Calu3 (cell line): ENCODE measurements at regions not wholly inside any gene's neighbourhood (a gene's known extent, or its start where the extent isn't known, plus 50 kb on each side); places are given as distances from the start of the nearest gene placed in this dataset.

Source experiments
- BruUV-seq: library from RNA; stranded (reverse); fragments of 400-500 nt; replicated peaks from 2 replicates; lab custom pipeline; 2021; lab: Mats Ljungman, UMichigan
- CTCF ChIA-PET: fragments of 300-600 bp; sonication (Branson Sonifier 250); formaldehyde crosslinking; loops from one replicate; lab custom pipeline; 2022; ENCODE audit warnings: antibody characterized with exemption; lab: Charles Lee
- DNase-seq: peaks from one replicate; pipeline ENCODE4 v3.0.0; 2022
- H3K27ac Mint-ChIP-seq: one replicate; pipeline ENCODE4 v1.8.0; 2022; ENCODE audit warnings: mixed read lengths; ENCODE audit not compliant: unreplicated experiment
- H3K27me3 Mint-ChIP-seq: one replicate; pipeline ENCODE4 v1.8.0; 2022; ENCODE audit warnings: mixed read lengths; ENCODE audit not compliant: unreplicated experiment
- H3K36me3 Mint-ChIP-seq: one replicate; pipeline ENCODE4 v1.8.0; 2022; ENCODE audit warnings: mild to moderate bottlenecking, moderate library complexity, mixed read lengths; ENCODE audit not compliant: insufficient read depth, unreplicated experiment
- H3K4me1 Mint-ChIP-seq: one replicate; pipeline ENCODE4 v1.8.0; 2022; ENCODE audit warnings: mild to moderate bottlenecking, low read depth, mixed read lengths; ENCODE audit not compliant: unreplicated experiment
- H3K4me3 Mint-ChIP-seq: one replicate; pipeline ENCODE4 v1.8.0; 2022; ENCODE audit warnings: mild to moderate bottlenecking, low read depth, moderate library complexity, mixed read lengths; ENCODE audit not compliant: unreplicated experiment
- H3K9me3 Mint-ChIP-seq: one replicate; pipeline ENCODE4 v1.8.0; 2022; ENCODE audit warnings: low read depth, mixed read lengths; ENCODE audit not compliant: unreplicated experiment
- intact Hi-C: fragments of 100-400 bp; cut with micrococcal nuclease; formaldehyde crosslinking; loops from one replicate; pipeline ENCODE4 v1.10.0; 2022; ENCODE audit not compliant: unreplicated experiment
- TF ChIP-seq, protein P1 (sequence below): fragments of 200-600 bp; IDR thresholded peaks from one replicate; pipeline ENCODE4 v1.8.0; 2022; ENCODE audit warnings: antibody characterized with exemption; ENCODE audit not compliant: unreplicated experiment

DNA sequence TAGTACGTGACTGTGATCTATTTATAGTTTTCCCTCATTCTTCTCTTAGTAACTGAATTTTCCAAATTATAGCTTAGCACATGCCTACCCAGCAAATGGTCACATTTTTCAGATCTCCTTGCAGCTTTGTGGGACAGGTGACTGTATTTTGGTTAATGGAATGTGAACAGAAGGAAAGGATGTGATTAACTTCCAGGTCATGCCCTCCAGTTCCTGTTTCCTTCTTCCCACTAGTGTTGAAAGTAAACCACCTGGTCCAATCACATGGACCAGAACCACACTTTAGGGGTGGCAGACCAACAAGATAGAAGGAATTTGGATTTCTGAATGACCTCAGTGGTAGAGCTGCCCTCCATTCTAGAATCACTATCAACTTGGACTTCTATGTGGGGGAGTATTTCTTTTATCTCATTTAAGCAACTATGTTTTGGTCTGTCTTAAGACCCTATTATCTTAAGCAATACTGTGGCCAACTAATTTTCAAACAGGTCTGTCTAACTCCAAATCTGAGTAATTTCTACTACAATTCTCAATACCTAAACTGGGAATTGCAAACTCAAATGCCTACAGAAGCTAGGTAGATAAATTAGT, 76.0 kb upstream of the TSC22D2 start:
- peaks cover 33% of the 10 kb centered on the region for H3K4me1 Mint-ChIP-seq

DNA sequence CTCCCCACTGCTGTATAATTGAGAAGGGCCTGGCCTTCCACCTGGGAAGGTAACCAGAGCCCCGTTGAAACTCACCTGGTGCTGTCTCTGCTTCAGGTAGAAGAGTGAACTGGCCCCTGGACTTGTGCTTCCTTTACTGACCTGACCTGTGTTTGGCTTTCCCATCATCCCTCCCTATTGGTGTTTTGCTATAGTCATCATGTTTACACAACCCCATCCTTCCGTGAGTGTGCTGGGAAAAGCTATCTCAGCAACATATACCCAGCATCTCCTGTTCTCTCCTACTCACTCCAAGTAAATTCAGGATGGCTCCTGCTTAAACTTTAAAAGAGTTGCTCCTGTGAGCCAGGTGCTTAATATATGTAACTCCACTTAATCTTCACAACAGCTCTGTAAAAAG, 77.2 kb upstream of the TSC22D2 start:
- no peak for DNase-seq
- Mint-ChIP-seq H3K9me3 (peaks cover 3% of the 10 kb centered on the region), H3K4me3 (no peak overlapping the region), H3K27me3 (no peaks in the 10 kb centered on the region), H3K36me3 (no peaks in the 10 kb centered on the region), H3K27ac (no peak overlapping the region), H3K4me1 (peaks cover 33% of the 10 kb centered on the region)
- CTCF ChIA-PET, result no interaction called here
- BruUV-seq, result no TSS peak
- intact Hi-C loops, result no loop called here
- TF ChIP-seq, protein P1, sequence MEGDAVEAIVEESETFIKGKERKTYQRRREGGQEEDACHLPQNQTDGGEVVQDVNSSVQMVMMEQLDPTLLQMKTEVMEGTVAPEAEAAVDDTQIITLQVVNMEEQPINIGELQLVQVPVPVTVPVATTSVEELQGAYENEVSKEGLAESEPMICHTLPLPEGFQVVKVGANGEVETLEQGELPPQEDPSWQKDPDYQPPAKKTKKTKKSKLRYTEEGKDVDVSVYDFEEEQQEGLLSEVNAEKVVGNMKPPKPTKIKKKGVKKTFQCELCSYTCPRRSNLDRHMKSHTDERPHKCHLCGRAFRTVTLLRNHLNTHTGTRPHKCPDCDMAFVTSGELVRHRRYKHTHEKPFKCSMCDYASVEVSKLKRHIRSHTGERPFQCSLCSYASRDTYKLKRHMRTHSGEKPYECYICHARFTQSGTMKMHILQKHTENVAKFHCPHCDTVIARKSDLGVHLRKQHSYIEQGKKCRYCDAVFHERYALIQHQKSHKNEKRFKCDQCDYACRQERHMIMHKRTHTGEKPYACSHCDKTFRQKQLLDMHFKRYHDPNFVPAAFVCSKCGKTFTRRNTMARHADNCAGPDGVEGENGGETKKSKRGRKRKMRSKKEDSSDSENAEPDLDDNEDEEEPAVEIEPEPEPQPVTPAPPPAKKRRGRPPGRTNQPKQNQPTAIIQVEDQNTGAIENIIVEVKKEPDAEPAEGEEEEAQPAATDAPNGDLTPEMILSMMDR, result no peak

More for the DNA sequence above, 76.0 kb upstream of the TSC22D2 start:
- H3K27me3 Mint-ChIP-seq, result no peaks in the 10 kb centered on the region
- peaks cover 3% of the 10 kb centered on the region for H3K9me3 Mint-ChIP-seq
- no peak overlapping the region for H3K4me3 Mint-ChIP-seq
- CTCF ChIA-PET, result no interaction called here
- intact Hi-C loops, result no loop called here
- BruUV-seq, result no TSS peak
- no peak overlapping the region for H3K27ac Mint-ChIP-seq
- H3K36me3 Mint-ChIP-seq, result no peaks in the 10 kb centered on the region
- no peak for DNase-seq
- TF ChIP-seq, protein P1, result no peak

DNA sequence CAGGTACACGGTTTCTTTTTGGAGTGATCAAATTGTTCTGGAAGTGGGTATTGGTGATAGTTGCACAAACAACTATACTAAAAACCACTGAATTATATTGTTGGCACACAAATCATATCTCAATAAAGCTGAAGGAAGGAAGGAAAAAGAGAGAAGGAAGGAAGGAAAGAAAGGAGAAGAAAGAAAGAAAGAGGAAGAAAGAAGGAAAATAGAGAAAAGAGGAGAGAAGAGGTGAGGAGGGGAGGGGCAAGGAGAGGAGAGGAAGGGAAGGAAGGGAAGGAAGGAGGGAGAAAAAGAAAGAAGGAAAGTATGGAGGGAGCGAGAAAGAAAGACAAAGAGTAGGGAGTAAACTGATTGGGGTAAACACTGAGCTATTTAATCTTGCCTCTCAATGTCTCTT, 77.9 kb upstream of the TSC22D2 start:
- intact Hi-C loops, result no loop called here
- DNase-seq, result no peak
- CTCF ChIA-PET, result no interaction called here
- Mint-ChIP-seq H3K36me3 (no peaks in the 10 kb centered on the region), H3K4me1 (peaks cover 38% of the 10 kb centered on the region), H3K27ac (no peak overlapping the region), H3K9me3 (peaks cover 3% of the 10 kb centered on the region), H3K27me3 (no peaks in the 10 kb centered on the region), H3K4me3 (no peak overlapping the region)
- no TSS peak for BruUV-seq
- TF ChIP-seq, protein P1, result no peak

DNA sequence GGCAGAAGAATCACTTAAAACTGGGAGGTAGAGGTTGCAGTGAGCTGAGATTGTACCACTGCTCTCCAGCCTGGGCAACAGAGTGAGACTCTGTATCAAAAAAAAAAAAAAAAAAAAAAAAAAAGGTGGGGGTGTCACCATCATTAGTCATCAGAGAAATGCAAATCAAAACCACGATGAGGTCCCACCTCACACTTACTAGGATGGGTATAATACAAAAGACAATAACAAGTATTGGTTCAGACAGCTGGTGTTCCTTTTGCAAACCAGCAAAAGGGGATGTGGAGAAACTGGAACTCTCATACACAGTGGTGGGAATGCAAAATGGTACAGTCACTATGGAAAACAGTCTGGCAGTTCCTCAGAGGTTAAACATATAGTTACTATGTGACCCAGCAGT, 78.7 kb upstream of the TSC22D2 start:
- no peak for DNase-seq
- H3K4me3 Mint-ChIP-seq, result no peak overlapping the region
- BruUV-seq, result no TSS peak
- intact Hi-C loops, result no loop called here
- H3K27ac Mint-ChIP-seq, result no peak overlapping the region
- H3K36me3 Mint-ChIP-seq, result no peaks in the 10 kb centered on the region
- no peaks in the 10 kb centered on the region for H3K27me3 Mint-ChIP-seq
- TF ChIP-seq, protein P1, result no peak
- CTCF ChIA-PET, result interaction anchor here (0.6 to 1.3 kb wide), 3 partner anchors 9 to 26 kb away, joined by 3 to 4 read pairs (median 3); no protein-coding TSS in a partner anchor
- peaks cover 3% of the 10 kb centered on the region for H3K9me3 Mint-ChIP-seq
- peaks cover 45% of the 10 kb centered on the region for H3K4me1 Mint-ChIP-seq
